ENCODE measurements at regions not wholly inside any gene's neighbourhood (a gene's known extent, or its start where the extent isn't known, plus 50 kb on each side); places are given as distances from the start of the nearest gene placed in this dataset.

GRCh38 chr3:87349833-87350232 lies 73.4 kb upstream of the POU1F1 start:
- no peak for TF ChIP-seq CTCF (IDR thresholded peaks at IDR 0.05; ENCODE audit: low read depth, low read length)

GRCh38 chr3:87336761-87337160 lies 60.4 kb upstream of the POU1F1 start:
- no peak for TF ChIP-seq CTCF (IDR thresholded peaks at IDR 0.05; ENCODE audit: low read depth, low read length)
- H3K4me3 ChIP-seq (ENCODE audit: low read depth, low read length), result no peak overlapping the region

More at GRCh38 chr3:87349833-87350232, 73.4 kb upstream of the POU1F1 start:
- H3K4me3 ChIP-seq (ENCODE audit: low read depth, low read length), result no peak overlapping the region

GRCh38 chr3:87335931-87336330 lies 59.5 kb upstream of the POU1F1 start:
- TF ChIP-seq CTCF (IDR thresholded peaks at IDR 0.05; ENCODE audit: low read depth, low read length), result no peak
- H3K4me3 ChIP-seq (ENCODE audit: low read depth, low read length), result no peak overlapping the region

- no peak for TF ChIP-seq CTCF (IDR thresholded peaks at IDR 0.05; ENCODE audit: low read depth, low read length)
- no peak overlapping the region for H3K4me3 ChIP-seq (ENCODE audit: low read depth, low read length)
These were observed 57.1 kb upstream of the POU1F1 start for GRCh38 chr3:87333393-87333892.

- H3K4me3 ChIP-seq (ENCODE audit: low read depth, low read length), result no peak overlapping the region
- TF ChIP-seq CTCF (IDR thresholded peaks at IDR 0.05; ENCODE audit: low read depth, low read length), result no peak
These were observed 56.4 kb upstream of the POU1F1 start for GRCh38 chr3:87332789-87333188.

- H3K4me3 ChIP-seq (ENCODE audit: low read depth, low read length), result no peak overlapping the region
- no peak for TF ChIP-seq CTCF (IDR thresholded peaks at IDR 0.05; ENCODE audit: low read depth, low read length)
These were observed 52.7 kb upstream of the POU1F1 start for GRCh38 chr3:87329065-87329464.
